IPS DF 4.7 (cell line): ENCODE measurements at regions not wholly inside any gene's neighbourhood (a gene's known extent, or its start where the extent isn't known, plus 50 kb on each side); places are given as distances from the start of the nearest gene placed in this dataset.
"Not testable (repeated sequence)": the region's sequence is repeated elsewhere in the genome, so short reads cannot be mapped to it uniquely, and the experiment has no call there.

Experiments
- DNase-seq: peaks from one replicate; pipeline ENCODE4 v3.0.0-alpha.2; 2013; ENCODE audit warnings: low spot score; ENCODE audit errors: extremely low read depth

DNA sequence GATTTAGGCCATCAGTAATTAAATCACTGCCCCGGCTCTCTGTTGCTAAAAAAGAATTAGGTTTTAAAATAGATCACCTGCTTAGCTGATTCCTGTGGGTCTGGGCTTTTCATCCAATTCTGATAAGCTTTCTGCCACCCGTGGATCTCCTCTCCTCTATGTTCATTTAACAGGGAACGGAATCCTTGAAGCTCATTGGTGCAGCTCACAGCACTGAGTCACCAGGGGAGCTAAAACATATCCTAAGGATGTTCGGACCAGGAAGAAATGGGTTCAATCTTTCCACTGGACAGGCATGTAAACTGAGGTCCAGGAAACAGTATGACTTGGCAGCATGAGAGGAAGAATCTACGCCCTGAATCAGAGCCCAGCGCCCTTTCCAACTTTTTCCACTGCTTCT, 267.1 kb upstream of the GRIA1 start:
- no peak for DNase-seq

- no peak for DNase-seq
These were observed 265.8 kb upstream of the GRIA1 start for GRCh38 chr5:153224651-153225050.

DNA sequence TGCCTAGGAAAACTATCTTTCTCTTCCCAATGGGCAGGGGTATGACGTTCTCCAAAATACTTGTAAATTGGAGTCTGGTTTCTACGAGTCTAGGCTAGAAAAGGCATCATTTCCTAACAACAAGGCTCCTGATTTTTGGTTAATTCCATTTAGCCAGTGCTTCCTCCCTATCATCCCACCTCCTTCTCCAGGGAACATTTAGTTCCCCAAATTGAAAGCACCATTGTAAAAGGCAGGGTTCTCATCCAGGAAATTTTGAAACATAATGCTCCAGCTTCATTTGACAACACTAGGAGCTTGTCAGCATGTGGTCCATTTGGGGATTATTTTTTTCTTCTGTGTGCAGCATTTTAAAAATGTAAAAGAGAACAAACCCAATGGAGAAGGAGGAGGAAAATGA, 256.5 kb upstream of the GRIA1 start:
- no peak for DNase-seq

GRCh38 chr5:153236319-153236718, 254.2 kb upstream of the GRIA1 start:
- DNase-seq: no peak

DNA sequence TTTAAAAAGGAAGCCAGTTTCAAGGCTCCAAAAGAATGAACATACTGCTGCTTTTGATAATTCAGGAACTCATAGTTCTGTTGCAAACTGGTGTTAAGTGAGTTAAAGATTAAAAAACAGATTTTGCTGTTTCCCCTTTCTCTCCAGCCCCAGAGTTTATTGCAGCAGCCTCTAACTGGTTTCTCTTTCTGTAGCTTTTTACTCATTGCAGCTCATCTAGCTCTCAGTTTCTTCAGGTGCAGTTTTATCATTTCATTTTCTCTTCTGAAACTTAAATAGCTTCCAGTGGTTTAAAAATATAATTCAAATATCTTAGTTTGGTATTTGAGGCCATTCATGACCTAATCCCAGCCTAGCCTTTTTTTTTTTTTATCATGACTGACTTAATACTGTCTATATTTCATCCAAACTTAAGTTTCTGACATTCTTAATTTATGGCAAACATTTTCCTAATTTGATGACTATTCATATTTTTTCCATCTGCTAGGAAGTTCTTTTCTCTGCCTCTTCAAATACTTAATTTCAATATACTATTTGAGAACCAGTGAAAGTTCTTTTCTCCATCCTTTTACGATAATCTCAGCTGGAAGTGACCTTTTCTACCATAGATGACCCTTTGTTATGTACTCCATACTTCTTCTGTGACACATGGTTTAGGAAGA, 252.7 kb upstream of the GRIA1 start:
- no peak for DNase-seq

DNA sequence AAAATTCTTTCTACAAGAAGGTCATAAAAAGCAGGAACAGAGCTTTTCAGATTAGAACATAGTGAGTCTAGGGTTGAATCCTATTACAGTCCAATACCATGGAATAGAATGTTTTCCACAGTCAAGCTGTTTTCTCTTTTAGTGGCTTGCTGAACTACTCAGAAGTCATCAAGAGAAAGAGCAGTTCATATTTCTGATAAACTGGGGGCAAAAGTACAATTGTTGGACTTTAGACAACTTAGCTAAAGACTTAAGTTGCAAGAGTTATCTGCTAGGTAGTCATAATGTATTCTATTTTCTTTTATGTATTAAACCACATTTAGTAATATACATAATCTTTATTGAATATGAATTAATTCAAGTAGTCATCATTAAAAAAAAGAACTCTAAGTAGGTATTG, 233.1 kb upstream of the GRIA1 start:
- no peak for DNase-seq

DNA sequence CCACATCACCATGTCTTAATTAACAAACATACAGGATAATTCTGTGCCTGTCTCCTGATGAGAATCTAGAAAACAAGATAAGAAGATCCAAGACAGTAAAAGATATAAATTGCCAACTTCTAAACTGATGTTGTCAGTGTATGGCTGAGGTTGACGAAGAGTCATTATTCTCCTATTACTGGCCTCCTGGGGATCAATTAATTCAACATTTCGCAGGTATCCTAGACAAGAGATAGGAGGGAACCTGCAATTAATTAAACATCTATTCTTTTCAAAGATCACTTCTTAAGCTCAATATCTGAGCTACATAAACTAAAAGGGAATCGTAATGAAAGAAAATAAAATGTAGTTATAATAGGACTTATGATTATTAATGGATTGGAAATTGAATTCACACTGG, 232.0 kb upstream of the GRIA1 start:
- DNase-seq: no peak

GRCh38 chr5:153267506-153267905, 223.0 kb upstream of the GRIA1 start:
- DNase-seq: no peak

DNA sequence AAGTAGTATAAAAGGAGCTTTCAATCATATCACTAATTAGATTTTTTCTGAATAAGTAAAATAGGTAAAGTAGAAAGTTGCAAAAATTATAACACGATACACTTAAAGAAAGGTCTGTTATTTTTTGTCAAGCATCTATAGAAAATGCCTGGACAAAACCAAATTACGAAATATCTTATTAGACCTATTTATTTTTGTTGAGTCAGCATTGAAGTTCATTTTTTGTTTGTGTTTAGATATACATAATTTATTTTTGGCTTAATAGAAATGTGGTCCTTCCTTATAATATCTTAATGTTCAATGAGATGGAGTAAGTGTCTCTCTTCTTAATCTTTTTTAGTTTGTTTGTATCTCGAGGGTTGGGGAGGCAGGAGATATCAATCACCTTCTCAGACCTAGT, 214.8 kb upstream of the GRIA1 start:
- no peak for DNase-seq

DNA sequence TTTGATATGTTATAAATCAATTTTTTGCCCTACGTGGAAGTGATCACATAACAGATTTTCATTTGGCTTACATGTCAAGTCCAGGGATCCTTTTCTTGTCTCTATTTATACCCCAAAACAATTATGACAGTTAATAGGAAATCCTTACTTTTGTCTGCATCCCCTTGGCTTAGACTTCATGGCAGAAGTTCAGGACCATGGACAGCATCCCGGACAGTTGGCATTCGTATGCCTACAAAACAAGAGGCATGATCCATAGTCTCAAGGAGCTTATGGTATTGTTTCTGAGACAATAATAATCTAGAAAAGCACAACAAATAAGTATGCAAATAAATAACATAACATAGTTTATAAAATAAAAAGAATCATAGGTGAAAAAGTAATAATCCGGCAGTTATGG, 214.3 kb upstream of the GRIA1 start:
- peak; percentile 30 for DNase-seq

DNA sequence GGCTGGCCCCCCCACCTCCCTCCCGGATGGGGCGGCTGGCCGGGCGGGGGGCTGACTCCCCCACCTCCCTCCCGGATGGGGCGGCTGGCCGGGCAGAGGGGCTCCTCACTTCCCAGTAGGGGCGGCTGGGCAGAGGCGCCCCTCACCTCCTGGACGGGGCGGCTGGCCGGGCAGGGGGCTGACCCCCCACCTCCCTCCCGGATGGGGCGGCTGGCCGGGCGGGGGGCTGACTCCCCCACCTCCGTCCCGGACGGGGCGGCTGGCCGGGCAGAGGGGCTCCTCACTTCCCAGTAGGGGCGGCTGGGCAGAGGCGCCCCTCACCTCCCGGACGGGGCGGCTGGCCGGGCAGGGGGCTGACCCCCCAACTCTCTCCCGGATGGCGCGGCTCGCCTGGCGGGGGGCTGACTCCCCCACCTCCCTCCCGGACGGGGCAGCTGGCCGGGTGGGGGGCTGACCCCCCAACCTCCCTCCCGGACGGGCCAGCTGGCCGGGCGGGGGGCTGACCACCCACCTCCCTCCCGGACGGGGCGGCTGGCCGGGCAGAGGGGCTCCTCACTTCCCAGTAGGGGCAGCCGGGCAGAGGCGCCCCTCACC, 194.1 kb upstream of the GRIA1 start:
- not testable (repeated sequence) for DNase-seq

DNA sequence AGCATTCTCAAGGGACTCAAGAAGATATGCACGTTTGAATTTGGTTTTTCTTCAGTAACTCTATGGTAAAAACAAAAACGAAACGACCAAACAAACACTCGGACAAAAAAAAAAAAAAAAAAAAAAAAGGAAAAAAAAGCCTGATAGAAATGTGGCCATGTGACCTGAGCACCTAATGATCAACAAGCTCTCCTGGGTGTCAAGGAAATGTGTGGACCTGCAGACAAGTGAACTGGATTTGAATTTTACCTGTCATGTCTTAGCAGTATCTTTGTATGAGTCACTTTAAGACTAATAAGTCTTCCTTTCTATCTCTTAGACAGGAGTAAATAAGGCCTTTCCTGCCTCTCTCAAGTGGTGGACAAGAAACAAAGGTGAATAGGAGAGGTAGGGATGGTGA, 190.6 kb upstream of the GRIA1 start:
- DNase-seq: no peak

DNA sequence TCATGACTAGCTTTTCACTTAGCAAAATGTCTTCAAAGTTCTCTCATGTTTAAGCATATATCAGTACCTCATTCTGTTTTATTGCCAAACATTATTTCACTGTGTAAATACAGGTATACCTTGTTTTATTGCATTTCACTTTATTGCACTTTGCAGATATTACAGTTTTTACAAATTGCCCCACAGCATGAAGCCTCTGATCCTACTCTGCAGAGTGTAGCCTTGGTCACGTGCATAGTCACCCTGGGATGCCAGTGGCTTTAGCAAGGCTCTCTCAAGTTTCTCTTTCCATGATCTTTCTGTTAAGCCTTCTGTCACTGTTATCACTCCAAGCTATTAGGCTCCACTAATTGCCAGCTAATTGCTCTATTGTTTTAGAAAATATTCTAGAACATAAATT, 182.2 kb upstream of the GRIA1 start:
- DNase-seq: no peak

DNA sequence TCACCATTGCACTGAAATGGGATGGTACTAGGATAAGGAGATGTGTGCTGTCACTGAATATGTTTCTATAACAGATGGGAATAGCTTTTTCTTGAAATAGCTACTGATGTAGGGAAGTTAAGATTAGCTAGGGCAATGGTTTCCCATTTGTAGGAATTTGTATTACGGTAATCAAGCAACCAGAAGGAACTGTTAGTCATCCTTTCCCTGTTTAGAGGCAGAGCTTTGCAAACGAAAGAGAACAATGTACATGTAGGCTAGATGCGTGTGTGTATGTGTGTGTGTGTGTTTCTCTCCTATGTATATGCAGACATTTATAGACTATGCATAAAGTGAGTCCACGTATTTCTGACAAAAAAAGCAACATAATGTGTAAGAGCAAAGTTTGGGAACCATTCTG, 171.9 kb upstream of the GRIA1 start:
- no peak for DNase-seq

DNA sequence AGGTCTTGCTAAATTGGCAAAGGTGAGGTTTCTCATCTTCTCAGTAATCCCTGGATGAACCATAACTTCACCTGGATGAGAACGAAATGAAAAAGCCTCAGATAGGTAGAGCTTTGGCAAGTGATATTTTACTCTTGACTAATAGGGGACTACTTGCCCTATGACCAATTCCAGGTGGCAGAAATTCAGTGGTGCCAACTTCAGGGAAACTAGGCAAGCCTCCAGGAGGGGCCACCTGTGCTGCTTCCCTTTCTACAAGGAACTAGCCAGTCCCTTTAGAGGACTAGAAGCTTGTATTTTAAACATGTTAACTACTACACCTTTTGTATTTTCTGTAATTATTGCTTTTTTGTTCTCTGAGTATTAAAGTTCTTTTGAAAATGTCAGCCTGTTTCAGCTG, 169.0 kb upstream of the GRIA1 start:
- no peak for DNase-seq

DNA sequence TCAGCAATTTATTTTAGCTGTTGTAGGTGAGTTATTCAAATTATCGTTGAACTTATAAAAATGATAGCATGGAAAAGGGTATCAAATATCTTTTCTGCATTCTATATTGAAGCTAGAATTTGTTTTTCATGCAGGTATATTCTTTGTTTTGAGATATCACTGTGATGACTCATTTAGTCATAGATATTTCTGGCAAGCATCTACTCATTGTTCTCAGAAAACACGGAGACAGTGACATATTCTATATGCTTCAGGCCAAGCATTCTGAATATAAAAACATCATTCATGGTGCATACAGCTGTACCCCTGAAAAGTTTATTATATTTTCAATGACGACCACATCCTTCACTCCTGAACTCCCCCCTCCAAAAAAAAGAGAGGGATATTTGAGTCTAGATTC, 150.3 kb upstream of the GRIA1 start:
- no peak for DNase-seq

DNA sequence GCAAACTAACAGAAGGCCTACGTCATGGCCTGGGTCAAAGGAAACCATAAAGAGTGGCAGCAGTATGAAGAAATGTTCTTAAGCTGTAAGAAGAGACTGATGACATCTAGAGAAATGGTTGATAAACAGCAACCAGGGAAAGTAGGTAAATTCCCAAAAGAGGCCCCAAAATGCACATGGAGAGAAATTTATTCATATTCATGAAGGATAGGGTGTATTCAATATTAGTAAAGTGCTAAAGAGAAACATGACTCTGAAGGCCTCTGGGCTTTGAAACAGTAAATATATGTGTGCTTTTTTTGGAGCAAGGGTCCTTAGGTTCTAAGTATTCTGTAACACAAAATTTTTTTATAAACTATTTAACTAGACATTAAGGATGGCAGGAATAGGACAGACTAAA, 149.7 kb upstream of the GRIA1 start:
- DNase-seq: no peak

GRCh38 chr5:153342487-153342886, 148.0 kb upstream of the GRIA1 start:
- no peak for DNase-seq

GRCh38 chr5:153347611-153348010, 142.9 kb upstream of the GRIA1 start:
- DNase-seq: no peak

DNA sequence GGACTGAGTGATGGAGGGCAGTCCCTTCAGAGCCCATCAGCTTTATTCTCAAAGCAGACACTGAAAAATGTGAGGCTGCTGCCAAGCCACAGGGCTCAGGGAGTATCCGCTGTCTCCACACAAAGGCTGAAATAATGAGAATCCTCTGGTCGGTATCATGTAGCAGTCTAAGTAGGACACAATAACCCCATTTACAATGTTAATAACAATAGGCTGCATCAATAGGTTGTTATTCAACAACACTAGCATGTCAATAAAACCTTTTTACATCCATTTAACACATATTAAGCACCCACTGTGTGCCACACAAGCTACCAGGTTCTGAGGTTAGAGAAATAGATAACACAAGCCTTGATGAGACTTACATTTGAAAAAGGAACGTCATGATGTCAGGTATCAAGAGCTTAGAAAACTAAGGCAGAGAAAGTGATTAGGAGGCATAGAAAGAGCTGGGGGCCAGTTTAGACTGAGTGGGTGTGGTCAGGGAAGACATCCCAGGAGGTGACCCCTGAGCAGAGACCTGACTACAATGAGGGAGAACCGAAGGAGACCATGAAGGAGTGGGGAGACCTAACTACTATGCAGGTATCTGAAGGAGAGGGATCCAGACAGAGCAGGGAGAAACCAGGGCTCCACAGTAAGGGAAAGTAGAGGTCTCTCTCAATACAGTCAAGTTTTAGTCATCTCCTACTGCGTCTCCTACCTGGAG, 140.1 kb upstream of the GRIA1 start:
- DNase-seq: peak; percentile 58

DNA sequence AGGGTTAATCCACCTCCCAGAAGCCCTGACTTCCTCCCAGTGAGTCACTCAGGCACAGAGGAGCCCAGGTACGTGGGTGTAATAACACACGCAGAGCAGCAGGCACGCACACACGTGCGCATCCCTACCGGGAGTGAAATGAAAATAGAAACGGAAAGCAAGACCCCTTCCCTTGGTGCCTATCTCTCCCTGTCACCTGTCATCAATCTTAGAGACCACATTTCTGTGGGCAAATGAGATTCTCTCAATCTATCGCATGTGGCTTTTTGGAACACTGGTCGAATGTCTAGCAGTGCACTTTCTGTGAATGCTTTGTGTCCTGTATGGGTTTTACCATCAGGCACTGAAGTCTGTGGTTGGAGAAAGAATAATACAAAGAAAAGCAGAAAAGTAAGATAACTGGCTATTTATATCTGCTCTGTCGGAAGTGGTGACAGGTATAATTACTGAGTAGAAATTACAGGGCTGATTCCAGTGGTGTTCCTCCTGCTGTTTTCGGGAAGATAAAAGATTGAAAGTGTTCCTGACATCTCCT, 137.7 kb upstream of the GRIA1 start:
- no peak for DNase-seq

GRCh38 chr5:153357493-153358112, 132.9 kb upstream of the GRIA1 start:
- DNase-seq: no peak
